ELR (cell line): ENCODE measurements at regions not wholly inside any gene's neighbourhood (a gene's known extent, or its start where the extent isn't known, plus 50 kb on each side); places are given as distances from the start of the nearest gene placed in this dataset.

Experiments
- DNase-seq: peaks from one replicate; pipeline ENCODE4 v3.0.0-alpha.2; 2015; ENCODE audit warnings: low read depth

DNA sequence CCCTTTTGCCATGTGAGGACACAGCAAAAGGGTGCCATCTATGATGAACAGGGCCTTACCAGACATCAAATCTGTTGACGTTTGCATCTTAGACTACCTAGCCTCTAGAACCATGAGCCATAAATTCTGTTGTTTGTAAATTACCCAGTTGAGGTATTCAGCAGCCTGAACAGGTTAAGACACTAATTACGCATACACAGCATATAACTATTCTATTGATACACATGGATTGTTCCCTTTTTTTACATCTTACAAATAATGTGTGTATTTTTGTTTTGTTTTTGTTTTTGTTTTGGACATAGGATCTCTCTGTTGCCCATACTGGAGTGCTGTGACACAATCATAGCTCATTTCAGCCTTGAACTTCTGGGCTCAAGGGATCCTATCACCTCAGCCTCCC is 255.5 kb downstream of the OPA1 start:
- DNase-seq = no peak

- DNase-seq = no peak
Measured at GRCh38 chr3:193850084-193850619, 257.1 kb downstream of the OPA1 start.

DNA sequence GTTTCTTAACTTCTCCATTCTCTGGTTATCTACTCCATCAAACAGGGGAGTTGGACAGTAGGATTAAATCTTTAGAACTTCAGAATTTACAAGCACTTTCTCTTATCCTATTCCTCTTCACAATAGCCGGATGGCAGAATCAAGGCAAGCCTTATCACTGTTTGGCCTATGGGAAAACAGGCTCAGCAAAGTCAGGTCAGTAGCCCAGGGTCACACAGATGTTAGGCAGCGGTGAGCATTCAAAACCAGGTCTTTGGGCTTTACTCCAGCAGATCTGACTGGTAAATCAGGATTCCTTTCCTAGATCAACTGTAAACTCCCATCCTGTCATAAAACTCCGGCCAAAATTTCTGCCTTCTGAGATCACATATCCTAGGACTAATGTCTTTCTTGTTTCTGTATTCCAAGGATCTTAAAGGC is 258.4 kb downstream of the OPA1 start:
- DNase-seq = no peak

- DNase-seq = no peak
Measured at GRCh38 chr3:193851941-193852674, 259.1 kb downstream of the OPA1 start.

DNA sequence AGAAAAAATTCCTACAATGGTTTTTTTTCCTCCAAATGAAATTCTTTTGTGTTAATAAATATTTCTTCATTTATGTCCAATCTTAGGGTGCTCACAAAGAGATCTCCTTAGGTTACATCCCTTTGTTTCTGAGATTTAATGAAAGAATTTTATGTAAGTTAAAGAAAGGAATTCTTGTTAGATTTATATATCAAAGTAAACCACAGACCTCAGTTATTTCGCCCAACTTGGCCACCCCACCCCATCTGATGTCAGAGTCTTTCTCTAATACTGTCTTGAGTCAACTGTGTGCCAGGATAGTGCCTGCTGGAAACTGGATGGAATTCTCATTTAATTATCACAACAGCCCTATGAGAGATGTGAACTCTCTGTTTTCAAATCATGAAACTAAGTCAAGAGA is 259.9 kb downstream of the OPA1 start:
- no peak for DNase-seq

- DNase-seq = no peak
Measured at GRCh38 chr3:193853511-193854219, 260.7 kb downstream of the OPA1 start.

DNA sequence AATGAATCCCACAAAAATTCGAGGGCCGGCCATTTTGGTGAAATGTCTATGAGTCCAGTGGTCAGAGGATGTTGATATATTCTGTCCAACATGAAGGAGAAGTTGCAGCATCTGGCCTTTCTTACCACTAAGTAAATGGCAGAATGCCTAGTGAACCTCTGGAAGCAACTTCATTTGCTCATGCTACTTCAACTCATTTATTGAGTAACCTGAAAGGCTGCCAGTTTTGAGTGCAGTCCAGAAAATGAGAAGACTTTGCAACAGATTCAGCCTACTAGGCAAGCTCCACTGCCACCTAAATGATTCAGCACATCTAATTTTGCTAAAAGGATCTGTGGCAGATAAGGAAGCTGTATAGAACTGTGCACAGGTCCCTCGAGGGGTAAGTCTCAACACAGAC is 265.0 kb downstream of the OPA1 start:
- no peak for DNase-seq

- DNase-seq = no peak
Measured at GRCh38 chr3:193859195-193859594, 266.2 kb downstream of the OPA1 start.

- DNase-seq = no peak
Measured at GRCh38 chr3:193861012-193861411, 268.0 kb downstream of the OPA1 start.

- no peak for DNase-seq
Measured at GRCh38 chr3:193862843-193863242, 269.8 kb downstream of the OPA1 start.

DNA sequence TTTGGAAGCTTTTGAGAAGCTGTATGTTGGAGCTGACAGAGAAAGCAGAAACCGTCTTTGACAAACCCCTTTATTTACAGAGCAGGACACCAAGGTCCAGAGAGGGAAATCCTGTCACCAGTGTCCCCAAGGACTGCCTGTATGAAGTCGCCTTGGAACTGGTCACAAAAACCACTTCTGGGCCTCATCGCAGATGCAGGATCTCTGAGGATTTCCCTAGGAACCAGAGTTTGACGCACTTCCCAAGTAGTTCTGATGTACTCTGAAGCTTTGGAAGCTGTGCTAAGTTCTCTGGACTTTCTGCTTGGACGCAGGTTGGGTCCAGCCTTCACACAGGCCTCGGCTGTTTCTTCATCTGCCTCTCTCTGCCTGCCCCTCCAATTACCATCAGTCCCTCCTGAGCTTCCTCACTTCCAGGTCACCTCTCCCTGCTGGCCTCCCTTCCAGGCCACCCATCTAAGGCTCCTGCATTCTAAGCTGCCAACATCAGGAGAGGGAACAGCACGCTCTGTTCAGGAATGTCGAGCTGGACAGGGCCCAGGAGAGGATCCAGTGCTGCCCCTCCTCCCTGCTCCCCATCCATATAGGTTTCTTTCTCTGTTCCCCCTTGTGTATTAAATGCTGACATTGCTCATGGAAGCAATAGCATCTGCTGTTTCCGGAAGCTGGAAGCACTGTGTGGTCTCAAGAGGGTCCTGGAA is 270.8 kb downstream of the OPA1 start:
- no peak for DNase-seq

- no peak for DNase-seq
Measured at GRCh38 chr3:193865339-193865738, 270.6 kb upstream of the HES1 start.

- peak; percentile 28 for DNase-seq
Measured at GRCh38 chr3:193865896-193866480, 270.0 kb upstream of the HES1 start.

DNA sequence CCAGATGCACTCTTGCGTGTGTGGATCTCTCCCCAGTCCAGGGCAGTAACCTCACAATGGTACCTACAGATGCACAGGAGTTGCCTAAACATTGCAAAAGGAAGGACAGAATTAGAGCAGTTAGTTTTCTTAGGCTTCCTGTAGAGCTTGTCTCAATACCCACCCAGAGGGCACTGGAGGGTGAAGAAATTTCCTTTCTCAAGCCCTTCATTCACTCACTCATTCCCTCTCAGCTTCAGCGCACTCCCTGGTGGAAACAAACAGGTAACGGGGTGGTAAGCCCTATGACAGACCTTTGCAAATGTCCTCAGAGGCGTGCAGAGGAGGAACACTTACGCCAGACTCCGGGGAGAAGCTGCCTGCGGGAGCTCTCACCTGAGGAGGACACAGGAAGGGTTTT is 267.4 kb upstream of the HES1 start:
- no peak for DNase-seq

- DNase-seq = peak; percentile 96
Measured at GRCh38 chr3:193869221-193870201, 266.4 kb upstream of the HES1 start.

DNA sequence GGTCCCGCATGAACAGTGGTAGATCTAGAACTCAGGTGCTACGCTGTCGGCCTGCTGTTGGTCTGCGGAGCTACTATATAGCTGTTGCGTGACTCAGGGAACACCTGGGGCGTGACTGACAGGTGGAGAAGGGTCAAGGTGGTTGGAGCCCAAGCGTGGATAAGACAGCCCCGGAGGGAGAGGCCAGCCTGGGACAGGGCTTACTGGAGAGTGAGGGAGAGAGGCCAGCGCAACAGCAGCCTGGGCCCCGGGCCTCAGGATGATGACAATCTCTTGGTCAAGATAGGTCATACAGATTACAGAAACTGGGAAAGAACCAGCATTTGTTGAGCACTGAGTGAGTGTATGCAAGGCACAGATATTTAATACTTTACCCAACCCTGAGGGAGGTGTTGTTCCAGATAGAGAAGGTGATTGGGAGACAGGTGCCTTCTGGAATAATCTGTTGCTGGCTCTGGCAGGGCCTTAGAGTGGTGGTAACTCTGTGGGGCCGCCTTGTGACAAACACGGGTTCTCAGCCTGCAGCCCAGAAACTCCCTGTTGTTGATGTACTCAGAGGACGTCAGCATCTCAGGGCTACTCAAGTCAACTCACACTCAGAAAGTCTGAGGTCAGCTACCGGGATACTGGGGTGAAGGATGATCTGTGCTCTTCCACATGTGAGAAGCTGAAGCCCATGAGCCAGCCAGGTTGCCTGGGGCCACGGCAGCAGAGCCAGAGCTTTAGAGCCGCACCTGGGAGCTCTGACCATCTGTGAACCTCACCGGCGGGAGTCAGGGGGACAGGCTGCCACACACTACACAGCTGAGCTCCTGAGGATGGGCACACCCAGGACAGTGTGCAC is 265.4 kb upstream of the HES1 start:
- DNase-seq = peak; percentile 64

DNA sequence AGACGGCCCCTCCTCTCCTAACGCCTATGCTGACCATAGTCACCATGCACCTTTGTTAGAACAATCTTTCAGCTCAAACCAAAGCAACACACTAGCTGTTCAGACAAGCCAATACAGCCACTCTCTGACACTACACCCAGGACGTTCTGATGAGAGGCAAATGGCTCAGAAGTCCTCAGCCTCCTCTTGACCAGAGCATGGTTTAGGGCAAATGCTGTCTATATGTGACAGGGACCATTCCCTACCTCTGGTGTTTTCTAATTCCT is 264.8 kb upstream of the HES1 start:
- DNase-seq = peak; percentile 22

DNA sequence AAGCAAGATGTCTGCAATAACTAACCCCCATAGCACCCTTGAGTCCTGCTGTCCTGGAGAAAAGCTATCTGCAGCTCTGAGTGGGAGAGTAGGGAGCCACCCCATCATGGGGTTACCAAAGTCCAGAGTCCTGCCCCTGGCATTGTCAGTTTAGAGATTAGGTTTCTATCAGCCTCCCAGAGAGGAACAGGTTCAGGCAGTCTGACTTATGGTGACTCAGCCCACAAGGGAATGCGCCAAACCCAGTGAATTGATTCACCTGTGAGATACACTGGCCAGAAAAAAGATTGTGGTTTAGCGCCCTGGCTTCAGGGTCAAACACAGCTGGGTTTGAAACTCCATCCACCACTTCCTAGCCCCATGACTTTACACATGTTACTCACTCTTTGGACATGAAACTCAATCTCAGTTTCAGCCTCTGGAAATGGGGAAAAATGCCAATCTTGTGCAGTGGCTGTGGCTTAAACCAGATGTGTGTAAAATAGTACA is 263.6 kb upstream of the HES1 start:
- DNase-seq = peak; percentile 97

DNA sequence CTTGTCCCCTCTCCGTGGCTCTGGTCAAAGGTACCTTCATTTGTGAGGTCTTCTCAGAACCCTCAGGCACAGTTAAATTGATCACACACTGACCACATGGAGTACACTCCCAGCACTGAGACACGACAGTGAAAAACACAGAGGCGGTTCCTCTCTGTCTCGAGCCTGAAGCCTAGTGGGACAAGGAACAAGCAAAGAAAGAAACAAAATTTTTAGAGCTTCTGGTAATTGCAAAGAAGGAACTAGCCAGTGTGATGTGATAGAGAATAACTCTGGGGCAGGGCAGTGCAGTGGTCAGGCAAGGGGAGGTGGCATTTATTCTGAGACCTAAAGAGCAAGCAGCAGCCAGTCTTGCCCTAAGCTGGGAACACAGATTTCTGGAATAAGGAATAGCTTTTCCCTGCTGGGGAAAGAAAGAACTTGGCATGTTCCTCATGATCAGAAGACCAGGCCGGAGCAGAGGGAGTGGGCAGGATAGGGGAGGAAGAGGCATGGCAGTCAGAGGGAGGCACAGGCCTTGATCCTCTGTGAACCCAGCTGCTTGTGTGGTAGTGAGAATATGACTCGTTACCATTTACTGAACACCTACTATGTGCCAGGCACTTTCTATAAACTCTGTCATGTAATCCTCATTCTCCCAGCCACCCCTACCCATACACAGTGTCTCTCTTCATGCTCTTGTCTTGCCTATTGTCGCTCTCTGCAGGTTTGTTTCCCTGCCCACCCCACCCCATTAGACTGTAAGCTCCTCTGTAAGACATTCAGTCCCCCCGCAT is 262.3 kb upstream of the HES1 start:
- DNase-seq = no peak

DNA sequence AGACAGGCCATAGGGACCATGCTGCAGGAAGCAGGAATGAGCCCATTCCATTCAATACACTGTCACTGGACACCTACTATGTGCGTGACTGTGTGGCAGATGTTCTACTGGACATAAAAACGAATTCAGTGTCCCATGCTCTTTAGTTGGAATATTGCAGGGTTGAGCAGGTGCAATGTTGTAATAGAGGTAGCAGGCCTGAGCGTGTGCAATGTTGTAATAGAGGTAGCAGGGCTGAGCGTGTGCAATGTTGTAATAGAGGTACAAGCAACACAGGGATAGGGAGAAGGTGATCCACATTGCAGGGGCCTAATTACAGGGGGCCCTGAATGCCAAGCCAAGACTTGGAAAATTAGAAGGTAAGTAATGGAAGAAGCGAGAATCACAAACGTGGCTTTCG is 261.4 kb upstream of the HES1 start:
- DNase-seq = no peak
